Naive thymus-derived CD4-positive, alpha-beta T cell (primary cell): ENCODE measurements at regions not wholly inside any gene's neighbourhood (a gene's known extent, or its start where the extent isn't known, plus 50 kb on each side); places are given as distances from the start of the nearest gene placed in this dataset.

Source experiments
- ATAC-seq: fragments of 150-1000 bp; cut with Tn5 transposase; 2 replicates; pipeline ENCODE4 v1.10.0; 2021; ENCODE audit warnings: mild to moderate bottlenecking, moderate library complexity
- CTCF ChIA-PET: fragments of 350-600 bp; sonication (Branson Sonifier 250); formaldehyde crosslinking; loops from one replicate; lab custom pipeline; 2021; ENCODE audit warnings: antibody characterized with exemption; lab: Charles Lee
- POLR2A ChIA-PET: fragments of 350-600 bp; sonication (Branson Sonifier 250); formaldehyde crosslinking; loops from one replicate; lab custom pipeline; 2021; ENCODE audit warnings: antibody characterized with exemption, inconsistent platforms; lab: Charles Lee
- DNase-seq, 9 donors: peaks; one replicate each; pipeline versions ENCODE4 v3.0.0 to v3.0.0-alpha.2; 2020 to 2022; ENCODE audit warnings: mixed read lengths in 1 of 9
- H3K27ac ChIP-seq: one replicate; pipeline ENCODE4 v1.7.0; 2013; ENCODE audit warnings: mild to moderate bottlenecking, low read depth, low read length, moderate library complexity
- H3K27me3 ChIP-seq, 2 donors: one replicate each; pipeline ENCODE4 v1.7.0; 2013; ENCODE audit warnings: low read length in 2 of 2, mild to moderate bottlenecking in 2 of 2, moderate library complexity in 2 of 2; ENCODE audit not compliant: control insufficient read depth in 2 of 2, insufficient read depth in 2 of 2
- H3K36me3 ChIP-seq, 3 experiments: 1 replicate in 2 of 3; 2 replicates in 1 of 3; pipeline ENCODE4 v1.7.0; 2013; ENCODE audit warnings: low read length in 3 of 3, mild to moderate bottlenecking in 3 of 3, moderate library complexity in 1 of 3; ENCODE audit not compliant: insufficient read depth in 3 of 3, control insufficient read depth in 2 of 3
- H3K4me1 ChIP-seq, 2 donors: one replicate each; pipeline ENCODE4 v1.7.0; 2013; ENCODE audit warnings: low read length in 2 of 2, mild to moderate bottlenecking in 2 of 2, moderate library complexity in 1 of 2; ENCODE audit not compliant: control insufficient read depth in 2 of 2, insufficient read depth in 2 of 2
- H3K4me3 ChIP-seq: 2 replicates; pipeline ENCODE4 v1.7.0; 2013; ENCODE audit warnings: mild to moderate bottlenecking, low read length
- H3K9me3 ChIP-seq, 3 experiments: 1 replicate in 2 of 3; 2 replicates in 1 of 3; pipeline ENCODE4 v1.7.0; 2013; ENCODE audit warnings: low read length in 3 of 3; ENCODE audit not compliant: control insufficient read depth in 2 of 3
- H3K27ac Mint-ChIP-seq, 9 donors: one replicate each; pipeline ENCODE4 v1.8.0; 2020 to 2022; ENCODE audit warnings: mixed read lengths in 9 of 9, mild to moderate bottlenecking in 8 of 9, moderate library complexity in 5 of 9, inconsistent platforms in 2 of 9
- H3K27me3 Mint-ChIP-seq, 5 donors: one replicate each; pipeline ENCODE4 v1.8.0; 2021 to 2022; ENCODE audit warnings: mixed read lengths in 5 of 5, mild to moderate bottlenecking in 1 of 5
- H3K36me3 Mint-ChIP-seq, 5 donors: one replicate each; pipeline ENCODE4 v1.8.0; 2020 to 2022; ENCODE audit warnings: mixed read lengths in 5 of 5, mild to moderate bottlenecking in 3 of 5, inconsistent platforms in 1 of 5
- H3K4me1 Mint-ChIP-seq, 7 donors: one replicate each; pipeline ENCODE4 v1.8.0; 2020 to 2022; ENCODE audit warnings: mixed read lengths in 7 of 7, mild to moderate bottlenecking in 3 of 7, inconsistent platforms in 1 of 7
- H3K4me3 Mint-ChIP-seq, 10 donors: one replicate each; pipeline ENCODE4 v1.8.0; 2020 to 2022; ENCODE audit warnings: mild to moderate bottlenecking in 10 of 10, mixed read lengths in 10 of 10, moderate library complexity in 6 of 10, inconsistent platforms in 2 of 10
- H3K9me3 Mint-ChIP-seq, 11 donors: one replicate each; pipeline ENCODE4 v1.8.0; 2020 to 2022; ENCODE audit warnings: mixed read lengths in 11 of 11, mild to moderate bottlenecking in 4 of 11, inconsistent platforms in 1 of 11, moderate library complexity in 1 of 11
- intact Hi-C, 2 donors: fragments of 100-400 bp; cut with micrococcal nuclease; formaldehyde crosslinking; loops; one replicate each; pipeline ENCODE4 v1.15.1; 2023

DNA sequence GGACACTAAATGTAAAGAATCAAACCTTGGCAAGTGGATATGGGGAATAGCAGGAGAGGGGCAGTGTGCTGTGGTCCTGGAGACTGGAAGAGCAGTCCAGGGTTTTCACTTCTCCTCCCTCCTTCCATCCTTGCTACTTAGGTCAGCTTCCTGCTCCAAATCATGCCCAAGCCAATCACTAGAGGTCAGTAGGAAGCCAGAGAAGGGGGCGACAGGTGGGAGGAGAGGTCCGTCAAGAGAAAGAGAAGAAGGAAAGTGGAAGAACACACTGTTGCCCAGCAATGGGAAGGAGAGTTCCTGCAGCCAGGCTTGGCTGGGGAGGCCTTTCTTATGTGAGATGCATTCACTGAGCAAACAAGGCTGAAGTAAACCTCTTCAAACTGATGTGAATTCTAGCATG, 289.6 kb downstream of the DTWD2 start:
- Mint-ChIP-seq H3K27me3 (peaks cover 0 to 4% (median 3%) of the 10 kb centered on the region in 5 donors), H3K36me3 (peaks cover 0 to 8% (median 0%) of the 10 kb centered on the region in 5 donors), H3K27ac (no peak overlapping the region), H3K4me3 (no peak overlapping the region), H3K9me3 (peaks cover 3 to 34% (median 18%) of the 10 kb centered on the region in 11 donors), H3K4me1 (no peaks in the 10 kb centered on the region)
- intact Hi-C loops = no loop called here
- H3K27ac ChIP-seq = no peak overlapping the region
- H3K27me3 ChIP-seq = no peaks in the 10 kb centered on the region
- no peaks in the 10 kb centered on the region for H3K36me3 ChIP-seq
- H3K9me3 ChIP-seq = peaks cover 0 to 10% (median 0%) of the 10 kb centered on the region in 3 experiments
- ChIA-PET POLR2A (no interaction called here), CTCF (no interaction called here)
- DNase-seq (no peak), ATAC-seq (no peak)
- no peak overlapping the region for H3K4me3 ChIP-seq
- H3K4me1 ChIP-seq = no peaks in the 10 kb centered on the region

DNA sequence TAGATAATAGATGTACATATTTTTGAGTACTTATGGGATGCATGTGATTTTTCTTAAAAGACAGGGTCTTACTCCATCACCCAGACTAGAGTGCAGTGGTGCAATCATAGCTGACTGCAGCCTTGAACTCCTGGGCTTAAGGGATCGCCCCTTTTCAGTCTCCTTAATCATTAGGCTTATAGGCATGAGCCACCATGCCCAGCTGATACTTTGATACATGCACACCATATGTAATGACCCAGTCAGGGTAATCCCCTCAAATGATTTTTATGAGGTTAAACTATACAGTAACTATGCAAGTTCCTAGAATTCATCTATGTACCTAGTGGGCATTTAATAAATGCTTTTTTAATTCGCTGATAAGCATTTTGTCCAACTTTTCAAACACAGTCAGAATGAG, 292.3 kb downstream of the DTWD2 start:
- ChIA-PET POLR2A (no interaction called here), CTCF (no interaction called here)
- Histone ChIP-seq H3K27me3 (no peaks in the 10 kb centered on the region), H3K4me1 (no peaks in the 10 kb centered on the region), H3K36me3 (no peaks in the 10 kb centered on the region), H3K27ac (no peak overlapping the region), H3K9me3 (no peaks in the 10 kb centered on the region), H3K4me3 (no peak overlapping the region)
- DNase-seq (no peak), ATAC-seq (no peak)
- H3K27ac Mint-ChIP-seq = no peak overlapping the region
- no peak overlapping the region for H3K4me3 Mint-ChIP-seq
- no peaks in the 10 kb centered on the region for H3K36me3 Mint-ChIP-seq
- peaks cover 0 to 10% (median 1%) of the 10 kb centered on the region in 11 donors for H3K9me3 Mint-ChIP-seq
- intact Hi-C loops = no loop called here
- H3K27me3 Mint-ChIP-seq = peaks cover 0 to 4% (median 3%) of the 10 kb centered on the region in 5 donors
- no peaks in the 10 kb centered on the region for H3K4me1 Mint-ChIP-seq

DNA sequence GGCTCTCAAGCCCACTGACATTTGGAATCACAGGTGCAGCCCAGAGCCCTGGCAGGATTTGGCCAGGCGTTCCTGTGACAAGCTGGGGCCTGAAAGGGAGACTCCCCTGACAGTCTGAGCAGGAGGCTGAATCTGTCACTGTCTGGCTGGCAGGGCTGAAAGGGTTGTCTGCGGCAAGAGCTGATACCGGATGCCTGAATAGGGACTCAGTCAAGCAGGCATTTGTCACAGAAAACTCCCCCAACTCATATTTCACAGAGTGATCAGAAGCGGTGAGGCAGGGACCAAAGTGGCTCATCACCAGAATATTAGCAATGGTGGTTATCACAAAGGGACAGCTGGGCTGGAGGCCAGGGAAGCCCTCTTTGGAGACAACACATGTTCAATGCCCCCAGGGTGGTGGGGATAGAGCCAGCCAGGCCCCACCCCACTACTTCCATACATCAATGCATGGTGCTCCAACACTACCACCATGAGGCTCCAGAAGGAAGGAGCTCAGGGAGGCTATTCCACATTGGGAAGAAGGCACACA, 295.5 kb downstream of the DTWD2 start:
- H3K36me3 Mint-ChIP-seq = no peaks in the 10 kb centered on the region
- H3K9me3 Mint-ChIP-seq = peaks cover 0 to 8% (median 0%) of the 10 kb centered on the region in 11 donors
- no peak overlapping the region for H3K27ac Mint-ChIP-seq
- H3K4me3 Mint-ChIP-seq = no peak overlapping the region
- no peaks in the 10 kb centered on the region for H3K27me3 ChIP-seq
- no peaks in the 10 kb centered on the region for H3K9me3 ChIP-seq
- POLR2A ChIA-PET = no interaction called here
- H3K4me1 ChIP-seq = no peaks in the 10 kb centered on the region
- DNase-seq = no peak
- CTCF ChIA-PET = no interaction called here
- H3K4me3 ChIP-seq = no peak overlapping the region
- H3K4me1 Mint-ChIP-seq = no peaks in the 10 kb centered on the region
- no peak overlapping the region for H3K27ac ChIP-seq
- no peak for ATAC-seq
- peaks cover 0 to 11% (median 0%) of the 10 kb centered on the region in 5 donors for H3K27me3 Mint-ChIP-seq
- intact Hi-C loops = no loop called here
- H3K36me3 ChIP-seq = no peaks in the 10 kb centered on the region

DNA sequence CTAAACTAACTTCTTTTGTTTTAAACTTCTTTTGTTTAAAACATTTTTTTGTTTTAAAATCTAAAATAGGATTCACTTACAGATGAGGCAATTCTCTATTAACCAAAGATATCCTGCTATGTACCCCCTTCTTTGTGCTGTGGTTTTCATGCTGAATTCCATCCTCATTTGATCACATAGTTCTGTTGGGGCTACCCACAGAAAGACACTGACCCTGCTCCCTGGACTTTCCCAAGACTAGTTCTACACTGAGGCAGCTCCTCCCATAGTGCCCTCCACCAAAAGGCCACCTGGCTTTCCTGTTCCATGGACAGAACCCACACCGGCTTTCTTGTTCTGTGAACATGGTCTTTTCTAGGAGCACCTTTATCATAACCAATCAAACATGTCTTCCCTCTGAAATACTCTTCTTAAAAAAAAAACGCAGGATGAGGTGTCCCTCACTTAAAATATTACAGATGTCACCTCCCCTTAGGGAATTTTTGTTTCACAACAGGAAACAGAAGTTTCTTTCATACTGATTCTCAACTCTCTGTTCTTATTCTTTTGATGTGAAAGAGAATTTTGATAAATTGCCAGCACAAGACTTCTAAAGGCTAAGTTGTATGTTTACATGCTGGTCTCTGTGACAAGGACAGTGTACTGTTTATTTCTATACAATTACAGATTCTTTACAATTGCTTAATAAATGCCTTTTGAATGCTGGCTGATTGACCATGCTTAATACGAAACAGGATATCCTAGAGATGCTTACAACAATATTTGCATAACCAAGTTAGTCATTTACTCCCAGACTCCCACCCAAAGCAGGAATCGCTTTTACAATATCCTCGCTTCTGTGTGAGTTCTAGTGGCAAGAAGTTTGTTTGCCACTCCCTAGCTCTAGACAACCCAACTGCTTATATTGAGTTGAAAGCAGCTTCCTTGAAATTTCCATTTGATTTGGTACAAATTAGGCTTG, 300.4 kb downstream of the DTWD2 start:
- Histone ChIP-seq H3K9me3 (no peaks in the 10 kb centered on the region), H3K27me3 (no peaks in the 10 kb centered on the region), H3K27ac (no peak overlapping the region), H3K36me3 (no peaks in the 10 kb centered on the region), H3K4me3 (no peak overlapping the region), H3K4me1 (no peaks in the 10 kb centered on the region)
- DNase-seq (no peak), ATAC-seq (no peak)
- H3K36me3 Mint-ChIP-seq = peaks cover 0 to 3% (median 0%) of the 10 kb centered on the region in 5 donors
- ChIA-PET CTCF (no interaction called here), POLR2A (no interaction called here)
- peaks cover 0 to 11% (median 0%) of the 10 kb centered on the region in 5 donors for H3K27me3 Mint-ChIP-seq
- H3K4me3 Mint-ChIP-seq = no peak overlapping the region
- intact Hi-C loops = no loop called here
- H3K27ac Mint-ChIP-seq = no peak overlapping the region
- H3K4me1 Mint-ChIP-seq = no peaks in the 10 kb centered on the region
- peaks cover 0 to 17% (median 3%) of the 10 kb centered on the region in 11 donors for H3K9me3 Mint-ChIP-seq

DNA sequence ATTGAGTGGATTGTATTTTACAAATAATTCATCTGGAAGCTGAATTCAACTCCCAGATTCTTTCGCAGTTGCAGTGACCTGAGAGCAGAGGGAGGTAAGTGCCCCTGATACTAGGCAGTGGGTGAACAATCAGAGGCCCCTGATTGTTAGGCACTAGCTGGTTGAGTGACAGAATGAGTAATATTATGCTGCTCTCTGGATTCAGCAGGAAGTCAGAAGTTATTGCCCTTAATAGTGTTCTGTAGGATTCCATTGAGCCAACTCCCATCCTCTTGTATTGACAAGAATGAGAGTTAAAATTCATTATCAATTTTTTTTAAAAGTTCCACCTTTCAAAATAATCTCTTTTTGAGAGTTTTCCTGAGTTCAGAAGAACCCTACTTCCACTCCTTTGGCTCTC, 301.2 kb downstream of the DTWD2 start:
- Mint-ChIP-seq H3K4me1 (no peaks in the 10 kb centered on the region), H3K36me3 (peaks cover 0 to 3% (median 0%) of the 10 kb centered on the region in 5 donors), H3K4me3 (no peak overlapping the region), H3K9me3 (peaks cover 0 to 17% (median 3%) of the 10 kb centered on the region in 11 donors), H3K27ac (no peak overlapping the region), H3K27me3 (peaks cover 0 to 11% (median 0%) of the 10 kb centered on the region in 5 donors)
- Histone ChIP-seq H3K9me3 (no peaks in the 10 kb centered on the region), H3K4me1 (no peaks in the 10 kb centered on the region), H3K36me3 (no peaks in the 10 kb centered on the region), H3K27ac (no peak overlapping the region), H3K4me3 (no peak overlapping the region), H3K27me3 (no peaks in the 10 kb centered on the region)
- intact Hi-C loops = no loop called here
- ChIA-PET POLR2A (interaction anchor here (0.6 kb wide), 1 partner anchor 13 kb away, joined by 3 read pairs; no protein-coding TSS in a partner anchor), CTCF (no interaction called here)
- ATAC-seq (no peak), DNase-seq (no peak)

DNA sequence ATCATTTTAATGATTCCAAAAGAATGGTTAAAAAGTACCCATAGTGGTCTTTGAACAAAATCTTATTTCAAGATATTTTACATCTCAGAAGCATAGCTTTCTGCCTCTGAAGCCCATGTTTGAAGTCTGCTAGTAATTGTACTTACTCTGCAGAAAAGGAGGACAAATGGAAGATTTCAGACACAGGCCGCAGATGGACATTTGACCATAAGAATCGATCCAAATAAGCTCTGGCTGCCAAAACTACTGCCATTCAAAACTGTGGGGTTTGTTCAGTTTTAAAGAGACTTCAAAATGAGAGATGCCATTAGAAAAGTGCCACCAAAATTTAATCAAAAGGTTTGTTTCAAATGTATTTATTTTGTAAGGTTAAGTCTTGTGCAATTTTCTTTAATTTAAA, 306.7 kb downstream of the DTWD2 start:
- ChIA-PET POLR2A (no interaction called here), CTCF (no interaction called here)
- Histone ChIP-seq H3K27ac (no peak overlapping the region), H3K9me3 (no peaks in the 10 kb centered on the region), H3K36me3 (no peaks in the 10 kb centered on the region), H3K4me1 (no peaks in the 10 kb centered on the region), H3K4me3 (no peak overlapping the region), H3K27me3 (no peaks in the 10 kb centered on the region)
- ATAC-seq = no peak
- Mint-ChIP-seq H3K9me3 (peaks cover 0 to 16% (median 3%) of the 10 kb centered on the region in 11 donors), H3K36me3 (peaks cover 0 to 3% (median 0%) of the 10 kb centered on the region in 5 donors), H3K4me3 (no peak overlapping the region), H3K4me1 (no peaks in the 10 kb centered on the region), H3K27me3 (peaks cover 0 to 8% (median 0%) of the 10 kb centered on the region in 5 donors), H3K27ac (no peak overlapping the region)
- intact Hi-C loops = no loop called here
- no peak for DNase-seq
